ENCODE measurements at regions not wholly inside any gene's neighbourhood (a gene's known extent, or its start where the extent isn't known, plus 50 kb on each side); places are given as distances from the start of the nearest gene placed in this dataset.

DNA sequence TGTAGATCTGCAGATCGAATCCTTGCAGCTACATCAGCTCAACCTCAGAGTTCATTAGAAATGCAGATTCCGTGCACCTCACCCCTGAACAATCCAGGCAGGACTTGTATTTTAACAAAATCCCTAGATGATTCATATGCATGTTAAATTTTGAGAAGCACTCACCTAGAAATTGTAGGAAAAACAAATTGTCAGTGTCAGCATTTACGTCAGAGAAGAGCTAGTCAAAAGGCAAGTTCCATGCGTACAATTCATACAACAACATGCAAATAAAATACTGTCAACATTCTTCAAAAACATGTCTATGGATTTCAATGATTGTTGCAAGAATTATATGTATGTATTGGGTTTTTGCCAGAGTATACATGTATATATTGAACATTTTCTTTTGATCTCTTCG, 504.5 kb downstream of the NLGN4X start:
- H3K27ac ChIP-seq (ENCODE audit: low read depth in 2 of 2, low read length in 1 of 2): no peak overlapping the region
- 76 to 82% methylated on average over 5 of the region's 5 CpGs for WGBS, 2 donors

DNA sequence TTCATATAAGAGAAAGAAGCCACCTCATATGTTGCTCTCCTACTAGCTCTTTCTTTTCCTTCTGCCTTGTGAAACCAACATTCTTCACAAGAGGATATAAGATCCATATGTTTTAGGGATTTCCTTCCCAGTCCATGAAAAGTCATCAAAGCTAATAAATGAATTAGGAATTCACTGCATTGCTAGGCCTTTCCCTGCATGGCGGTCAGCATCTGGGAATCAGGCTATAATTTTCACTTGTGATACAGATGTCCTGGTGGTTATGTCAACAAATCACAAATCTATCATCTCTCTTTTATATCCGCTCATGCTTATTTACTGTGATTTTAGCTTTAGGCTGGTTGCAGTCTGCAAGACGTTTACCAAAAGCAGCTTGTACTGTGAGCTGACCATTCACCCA, 510.0 kb downstream of the NLGN4X start:
- H3K4me1 ChIP-seq (ENCODE audit: control insufficient read depth in 2 of 2, insufficient read depth in 2 of 2, low read length in 1 of 2): no peaks in the 10 kb centered on the region
- WGBS, 2 donors: 68 to 70% methylated on average over 3 of the region's 3 CpGs
- no peak overlapping the region for H3K27ac ChIP-seq (ENCODE audit: low read depth in 2 of 2, low read length in 1 of 2)
- no peak overlapping the region for H3K4me3 ChIP-seq (ENCODE audit: low read depth in 1 of 2, low read length in 2 of 2)
- no peaks in the 10 kb centered on the region for H3K36me3 ChIP-seq (ENCODE audit: control insufficient read depth in 2 of 2, insufficient read depth in 2 of 2, low read length in 1 of 2)
- no peaks in the 10 kb centered on the region for H3K9me3 ChIP-seq (ENCODE audit: control insufficient read depth in 2 of 2, insufficient read depth in 1 of 2, low read depth in 1 of 2, low read length in 1 of 2)
- no peaks in the 10 kb centered on the region for H3K27me3 ChIP-seq (ENCODE audit: control insufficient read depth in 1 of 2, insufficient read depth in 2 of 2, low read length in 2 of 2)

More for the DNA sequence above, 504.5 kb downstream of the NLGN4X start:
- Histone ChIP-seq H3K27me3 (ENCODE audit: control insufficient read depth in 1 of 2, insufficient read depth in 2 of 2, low read length in 2 of 2) (no peaks in the 10 kb centered on the region), H3K4me1 (ENCODE audit: control insufficient read depth in 2 of 2, insufficient read depth in 2 of 2, low read length in 1 of 2) (no peaks in the 10 kb centered on the region), H3K9me3 (ENCODE audit: control insufficient read depth in 2 of 2, insufficient read depth in 1 of 2, low read depth in 1 of 2, low read length in 1 of 2) (no peaks in the 10 kb centered on the region), H3K4me3 (ENCODE audit: low read depth in 1 of 2, low read length in 2 of 2) (no peak overlapping the region), H3K36me3 (ENCODE audit: control insufficient read depth in 2 of 2, insufficient read depth in 2 of 2, low read length in 1 of 2) (no peaks in the 10 kb centered on the region)

DNA sequence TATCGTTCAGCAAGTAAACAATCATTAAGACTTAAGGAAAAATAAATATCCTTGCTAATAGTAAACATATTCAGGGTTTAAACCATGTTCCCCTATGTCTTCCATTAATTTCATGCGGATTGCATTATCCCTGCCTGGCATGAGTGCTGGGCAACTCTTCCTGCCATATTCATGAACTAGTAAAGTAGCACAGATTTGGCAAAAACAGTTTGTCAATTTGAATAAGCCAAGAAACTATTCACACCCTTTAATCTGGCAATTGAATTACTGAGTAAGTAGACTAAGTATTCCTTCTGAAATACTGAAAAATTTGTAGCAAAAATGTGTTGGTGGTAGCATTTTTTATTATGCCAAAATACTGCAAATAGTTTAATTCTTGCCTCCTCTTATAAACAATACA, 512.0 kb downstream of the NLGN4X start:
- no peak overlapping the region for H3K27ac ChIP-seq (ENCODE audit: low read depth in 2 of 2, low read length in 1 of 2)
- no peaks in the 10 kb centered on the region for H3K27me3 ChIP-seq (ENCODE audit: control insufficient read depth in 1 of 2, insufficient read depth in 2 of 2, low read length in 2 of 2)
- H3K36me3 ChIP-seq (ENCODE audit: control insufficient read depth in 2 of 2, insufficient read depth in 2 of 2, low read length in 1 of 2): no peaks in the 10 kb centered on the region
- H3K4me1 ChIP-seq (ENCODE audit: control insufficient read depth in 2 of 2, insufficient read depth in 2 of 2, low read length in 1 of 2): no peaks in the 10 kb centered on the region
- H3K9me3 ChIP-seq (ENCODE audit: control insufficient read depth in 2 of 2, insufficient read depth in 1 of 2, low read depth in 1 of 2, low read length in 1 of 2): no peaks in the 10 kb centered on the region
- 62 to 69% methylated on average over 2 of the region's 2 CpGs for WGBS, 2 donors
- H3K4me3 ChIP-seq (ENCODE audit: low read depth in 1 of 2, low read length in 2 of 2): no peak overlapping the region

DNA sequence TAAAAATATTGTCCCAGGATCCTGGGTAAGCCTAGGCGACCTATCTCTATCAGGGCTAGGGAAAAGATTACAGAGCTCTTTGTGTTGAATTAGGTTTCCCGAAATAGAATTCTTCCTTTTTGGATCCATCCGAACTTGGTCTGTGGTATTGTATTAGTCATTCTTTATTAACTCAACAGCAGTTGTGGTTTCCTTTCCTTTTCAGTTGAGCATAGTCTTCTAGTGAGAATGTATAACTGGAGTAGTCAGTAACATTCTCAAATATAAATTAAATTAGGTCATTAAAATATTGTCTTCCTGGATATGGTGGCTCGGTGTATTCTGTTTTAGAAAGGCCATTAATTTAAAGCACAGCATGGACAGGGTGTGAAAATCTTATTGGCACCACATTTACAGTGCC, 520.4 kb downstream of the NLGN4X start:
- Histone ChIP-seq H3K9me3 (ENCODE audit: control insufficient read depth in 2 of 2, insufficient read depth in 1 of 2, low read depth in 1 of 2, low read length in 1 of 2) (no peaks in the 10 kb centered on the region), H3K4me1 (ENCODE audit: control insufficient read depth in 2 of 2, insufficient read depth in 2 of 2, low read length in 1 of 2) (no peaks in the 10 kb centered on the region), H3K4me3 (ENCODE audit: low read depth in 1 of 2, low read length in 2 of 2) (no peak overlapping the region), H3K36me3 (ENCODE audit: control insufficient read depth in 2 of 2, insufficient read depth in 2 of 2, low read length in 1 of 2) (no peaks in the 10 kb centered on the region), H3K27ac (ENCODE audit: low read depth in 2 of 2, low read length in 1 of 2) (no peak overlapping the region), H3K27me3 (ENCODE audit: control insufficient read depth in 1 of 2, insufficient read depth in 2 of 2, low read length in 2 of 2) (no peaks in the 10 kb centered on the region)
- 53 to 60% methylated on average over 4 of the region's 4 CpGs for WGBS, 2 donors

DNA sequence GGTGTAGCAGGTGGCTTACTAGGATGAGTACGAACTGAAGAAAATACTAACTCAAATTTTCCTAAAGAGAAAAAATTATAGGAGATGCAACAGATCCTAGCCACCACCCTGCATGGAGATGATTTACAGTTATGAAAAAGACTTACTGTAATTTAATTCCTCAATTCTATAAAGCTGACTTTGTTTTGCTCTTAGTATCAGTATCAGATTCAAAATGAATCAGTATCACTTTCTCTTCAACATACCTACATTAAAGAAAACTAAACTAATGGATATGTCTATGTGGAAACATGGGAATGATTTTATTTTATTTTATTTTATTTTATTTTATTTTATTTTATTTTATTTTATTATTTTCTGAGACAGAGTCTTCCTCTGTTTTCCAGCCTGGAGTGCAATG, 525.8 kb downstream of the NLGN4X start:
- Histone ChIP-seq H3K27me3 (ENCODE audit: control insufficient read depth in 1 of 2, insufficient read depth in 2 of 2, low read length in 2 of 2) (no peaks in the 10 kb centered on the region), H3K4me3 (ENCODE audit: low read depth in 1 of 2, low read length in 2 of 2) (no peak overlapping the region), H3K4me1 (ENCODE audit: control insufficient read depth in 2 of 2, insufficient read depth in 2 of 2, low read length in 1 of 2) (no peaks in the 10 kb centered on the region), H3K9me3 (ENCODE audit: control insufficient read depth in 2 of 2, insufficient read depth in 1 of 2, low read depth in 1 of 2, low read length in 1 of 2) (no peaks in the 10 kb centered on the region), H3K27ac (ENCODE audit: low read depth in 2 of 2, low read length in 1 of 2) (no peak overlapping the region), H3K36me3 (ENCODE audit: control insufficient read depth in 2 of 2, insufficient read depth in 2 of 2, low read length in 1 of 2) (no peaks in the 10 kb centered on the region)
- WGBS, 2 donors: 84 to 87% methylated on average over 1 of the region's 1 CpG

DNA sequence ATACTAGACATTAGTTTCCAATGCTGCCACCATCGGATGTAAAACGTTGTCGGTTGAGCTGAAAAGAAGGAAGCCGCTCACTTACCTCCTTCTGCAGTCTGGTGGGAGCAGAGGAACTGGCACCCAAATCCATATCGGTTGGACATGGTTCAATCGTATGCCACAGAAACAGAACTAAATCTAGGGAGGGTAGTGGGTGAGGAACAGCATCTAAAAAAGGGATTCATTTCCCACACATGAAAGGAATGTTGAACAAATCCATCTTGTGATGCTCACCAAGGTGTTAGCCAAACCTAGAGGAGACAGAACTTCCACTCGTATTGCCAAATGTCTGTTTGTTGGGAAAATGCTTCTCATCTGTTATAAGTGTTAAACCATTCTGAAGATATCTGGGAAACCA, 532.7 kb downstream of the NLGN4X start:
- Histone ChIP-seq H3K4me3 (ENCODE audit: low read depth in 1 of 2, low read length in 2 of 2) (no peak overlapping the region), H3K4me1 (ENCODE audit: control insufficient read depth in 2 of 2, insufficient read depth in 2 of 2, low read length in 1 of 2) (no peaks in the 10 kb centered on the region), H3K9me3 (ENCODE audit: control insufficient read depth in 2 of 2, insufficient read depth in 1 of 2, low read depth in 1 of 2, low read length in 1 of 2) (no peaks in the 10 kb centered on the region), H3K36me3 (ENCODE audit: control insufficient read depth in 2 of 2, insufficient read depth in 2 of 2, low read length in 1 of 2) (no peaks in the 10 kb centered on the region), H3K27me3 (ENCODE audit: control insufficient read depth in 1 of 2, insufficient read depth in 2 of 2, low read length in 2 of 2) (peaks cover 0 to 3% of the 10 kb centered on the region in 2 donors), H3K27ac (ENCODE audit: low read depth in 2 of 2, low read length in 1 of 2) (no peak overlapping the region)
- 91 to 93% methylated on average over 7 of the region's 7 CpGs for WGBS, 2 donors

DNA sequence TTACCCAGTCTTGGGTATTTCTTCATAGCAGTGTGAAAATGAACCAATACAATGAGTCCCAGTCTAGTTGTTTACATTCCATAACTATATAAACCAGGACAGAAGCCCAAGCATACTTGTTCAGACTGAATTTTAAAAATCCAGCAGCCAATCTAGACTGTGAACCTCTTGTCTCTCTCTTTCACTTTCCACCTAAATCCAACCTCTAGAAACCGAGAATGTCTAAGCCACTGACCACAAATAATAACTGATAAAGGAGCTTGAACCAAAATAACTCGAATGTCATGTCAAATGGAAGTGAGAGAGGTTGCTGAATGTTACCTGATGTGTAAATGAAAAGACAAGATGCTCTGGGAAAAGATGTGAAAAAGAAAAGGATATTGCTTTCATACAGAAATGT, 544.7 kb downstream of the NLGN4X start:
- Histone ChIP-seq H3K4me3 (ENCODE audit: low read depth in 1 of 2, low read length in 2 of 2) (no peak overlapping the region), H3K27me3 (ENCODE audit: control insufficient read depth in 1 of 2, insufficient read depth in 2 of 2, low read length in 2 of 2) (no peaks in the 10 kb centered on the region), H3K9me3 (ENCODE audit: control insufficient read depth in 2 of 2, insufficient read depth in 1 of 2, low read depth in 1 of 2, low read length in 1 of 2) (no peaks in the 10 kb centered on the region), H3K27ac (ENCODE audit: low read depth in 2 of 2, low read length in 1 of 2) (no peak overlapping the region), H3K4me1 (ENCODE audit: control insufficient read depth in 2 of 2, insufficient read depth in 2 of 2, low read length in 1 of 2) (no peaks in the 10 kb centered on the region), H3K36me3 (ENCODE audit: control insufficient read depth in 2 of 2, insufficient read depth in 2 of 2, low read length in 1 of 2) (no peaks in the 10 kb centered on the region)
- WGBS, 2 donors: 42 to 44% methylated on average over 2 of the region's 2 CpGs

DNA sequence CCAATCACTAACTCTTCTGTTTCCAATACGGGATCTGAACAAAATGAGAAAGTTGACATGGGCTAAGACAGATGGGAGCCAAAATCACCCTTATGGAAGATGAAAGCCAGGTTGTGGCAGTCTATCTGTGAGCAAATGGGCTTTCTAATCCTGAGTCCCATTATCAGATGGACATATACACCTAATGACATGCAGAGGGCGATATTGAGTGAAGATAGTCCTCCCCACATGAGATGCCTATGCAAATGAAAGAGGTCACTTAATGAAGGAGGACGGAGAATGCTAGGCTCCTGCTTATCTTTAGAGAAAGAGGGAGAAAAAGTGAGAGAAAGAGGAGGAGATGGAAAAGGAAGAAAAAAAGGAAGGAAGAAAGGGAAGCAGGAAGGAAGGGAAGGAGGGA, 547.5 kb downstream of the NLGN4X start:
- H3K4me1 ChIP-seq (ENCODE audit: control insufficient read depth in 2 of 2, insufficient read depth in 2 of 2, low read length in 1 of 2): no peaks in the 10 kb centered on the region
- no peaks in the 10 kb centered on the region for H3K9me3 ChIP-seq (ENCODE audit: control insufficient read depth in 2 of 2, insufficient read depth in 1 of 2, low read depth in 1 of 2, low read length in 1 of 2)
- H3K36me3 ChIP-seq (ENCODE audit: control insufficient read depth in 2 of 2, insufficient read depth in 2 of 2, low read length in 1 of 2): no peaks in the 10 kb centered on the region
- no peak overlapping the region for H3K4me3 ChIP-seq (ENCODE audit: low read depth in 1 of 2, low read length in 2 of 2)
- H3K27ac ChIP-seq (ENCODE audit: low read depth in 2 of 2, low read length in 1 of 2): no peak overlapping the region
- no peaks in the 10 kb centered on the region for H3K27me3 ChIP-seq (ENCODE audit: control insufficient read depth in 1 of 2, insufficient read depth in 2 of 2, low read length in 2 of 2)
- 46 to 53% methylated on average over 3 of the region's 3 CpGs for WGBS, 2 donors

DNA sequence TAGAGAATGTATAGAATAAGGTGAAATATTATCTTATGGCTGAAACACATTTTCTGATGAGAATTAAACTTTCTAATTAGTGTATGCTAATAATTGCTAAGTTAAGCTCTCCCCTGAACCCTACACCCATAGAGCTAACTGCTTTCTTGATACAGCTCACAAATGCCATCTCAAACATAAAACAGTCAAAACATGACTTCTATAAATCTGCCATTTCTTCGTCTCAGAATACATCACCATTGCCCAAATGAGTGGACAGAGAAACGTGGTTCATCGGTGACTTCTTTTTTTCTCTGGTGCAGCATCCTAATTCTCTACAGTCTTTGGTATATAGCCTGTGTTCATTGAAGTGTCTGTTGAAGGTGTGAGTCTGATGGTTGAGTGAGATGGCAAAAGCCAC, 554.6 kb downstream of the NLGN4X start:
- Histone ChIP-seq H3K9me3 (ENCODE audit: control insufficient read depth in 2 of 2, insufficient read depth in 1 of 2, low read depth in 1 of 2, low read length in 1 of 2) (no peaks in the 10 kb centered on the region), H3K27ac (ENCODE audit: low read depth in 2 of 2, low read length in 1 of 2) (no peak overlapping the region), H3K4me1 (ENCODE audit: control insufficient read depth in 2 of 2, insufficient read depth in 2 of 2, low read length in 1 of 2) (no peaks in the 10 kb centered on the region), H3K4me3 (ENCODE audit: low read depth in 1 of 2, low read length in 2 of 2) (no peak overlapping the region), H3K36me3 (ENCODE audit: control insufficient read depth in 2 of 2, insufficient read depth in 2 of 2, low read length in 1 of 2) (no peaks in the 10 kb centered on the region), H3K27me3 (ENCODE audit: control insufficient read depth in 1 of 2, insufficient read depth in 2 of 2, low read length in 2 of 2) (no peaks in the 10 kb centered on the region)
- 77 to 78% methylated on average over 3 of the region's 3 CpGs for whole genome bisulfite sequencing, 2 donors

DNA sequence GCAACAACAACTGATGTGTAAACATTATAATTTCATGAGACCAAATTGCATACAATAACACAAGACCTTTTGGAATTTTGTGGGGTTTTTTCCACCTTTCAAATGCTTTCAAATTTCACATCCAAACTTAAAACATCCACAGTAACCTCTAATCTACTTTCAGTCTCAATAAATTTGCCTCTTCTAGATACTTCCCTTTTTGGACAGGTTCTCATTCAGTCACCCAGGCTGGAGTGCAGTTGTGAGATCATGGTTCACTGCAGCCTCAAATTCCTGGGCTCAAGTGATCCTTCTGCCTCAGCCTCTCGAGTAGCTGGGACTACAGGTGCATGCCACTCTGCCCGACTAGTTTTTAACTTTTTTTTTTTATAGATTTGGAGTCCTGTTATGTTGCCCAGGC, 556.6 kb downstream of the NLGN4X start:
- WGBS, 2 donors: 54 to 60% methylated on average over 2 of the region's 2 CpGs
- no peaks in the 10 kb centered on the region for H3K36me3 ChIP-seq (ENCODE audit: control insufficient read depth in 2 of 2, insufficient read depth in 2 of 2, low read length in 1 of 2)
- no peaks in the 10 kb centered on the region for H3K27me3 ChIP-seq (ENCODE audit: control insufficient read depth in 1 of 2, insufficient read depth in 2 of 2, low read length in 2 of 2)
- no peak overlapping the region for H3K4me3 ChIP-seq (ENCODE audit: low read depth in 1 of 2, low read length in 2 of 2)
- no peaks in the 10 kb centered on the region for H3K4me1 ChIP-seq (ENCODE audit: control insufficient read depth in 2 of 2, insufficient read depth in 2 of 2, low read length in 1 of 2)
- H3K9me3 ChIP-seq (ENCODE audit: control insufficient read depth in 2 of 2, insufficient read depth in 1 of 2, low read depth in 1 of 2, low read length in 1 of 2): no peaks in the 10 kb centered on the region
- H3K27ac ChIP-seq (ENCODE audit: low read depth in 2 of 2, low read length in 1 of 2): no peak overlapping the region

Measured in esophagus (tissue), 2 donors.